A549 (cell line): ENCODE measurements at regions not wholly inside any gene's neighbourhood (a gene's known extent, or its start where the extent isn't known, plus 50 kb on each side); places are given as distances from the start of the nearest gene placed in this dataset.

Experiments used
- ATAC-seq, 2 experiments: fragments of 200-7000 bp in 1 of 2; fragments of >200 bp in 1 of 2; cut with Nextera tagmentation in 1 of 2; cut with Tn5 transposase in 1 of 2; 3 replicates each; pipeline versions ENCODE4 v1.8.0 to v1.9.1; 2018 to 2020; ENCODE audit warnings: mild to moderate bottlenecking in 1 of 2, moderate library complexity in 1 of 2
- CTCF ChIA-PET: fragments of 300-600 bp; sonication (Branson Sonifier 250); formaldehyde crosslinking; extraction: SDS; loops from one replicate; lab custom pipeline; 2021; ENCODE audit warnings: antibody characterized with exemption, inconsistent platforms; lab: Yijun Ruan, JAX
- POLR2A ChIA-PET: fragments of 350-600 bp; formaldehyde crosslinking; extraction: SDS; loops from one replicate; lab custom pipeline; 2021; ENCODE audit warnings: antibody characterized with exemption, inconsistent platforms; lab: Yijun Ruan, JAX
- DNase-seq, 2 experiments: peaks; one replicate each; pipeline versions ENCODE4 v3.0.0 to v3.0.0-alpha.2; 2011 to 2016; ENCODE audit warnings: low read depth in 1 of 2, low spot score in 1 of 2
- FAIRE-seq: peaks from 2 replicates; lab custom pipeline; 2011; peaks lifted over from hg19 to GRCh38; lab: Jason Lieb, UNC
- H3K27ac ChIP-seq, 2 experiments: fragments of >200 bp; sonication (Bioruptor Twin); formaldehyde crosslinking; 3 replicates each; pipeline ENCODE4 v1.5.1; 2016 to 2017
- H3K4me1 ChIP-seq: fragments of >200 bp; sonication (Bioruptor Twin); formaldehyde crosslinking; 3 replicates; pipeline ENCODE4 v1.6.1; 2016
- H3K4me2 ChIP-seq: fragments of >200 bp; sonication (Bioruptor Twin); formaldehyde crosslinking; 3 replicates; pipeline ENCODE4 v1.6.1; 2016
- H3K4me3 ChIP-seq: fragments of >200 bp; sonication (Bioruptor Twin); formaldehyde crosslinking; 3 replicates; pipeline ENCODE4 v1.5.1; 2016
- H3K9me3 ChIP-seq: fragments of >200 bp; sonication (Bioruptor Twin); formaldehyde crosslinking; 3 replicates; pipeline ENCODE4 v1.6.1; 2016
- BHLHE40 ChIP-seq: IDR thresholded peaks from 2 replicates; pipeline ENCODE4 v1.6.1; 2012; ENCODE audit warnings: low read depth, low read length, inconsistent platforms
- CEBPB ChIP-seq, 2 experiments: fragments of >200 bp in 1 of 2; sonication (Bioruptor Twin) in 1 of 2; formaldehyde crosslinking in 1 of 2; IDR thresholded peaks; 2 replicates each; pipeline ENCODE4 v1.6.1; 2012 to 2016
- CHD4 ChIP-seq: fragments of 200-600 bp; sonication (generic); IDR thresholded peaks from 2 replicates; pipeline ENCODE4 v1.6.1; 2016; ENCODE audit warnings: antibody characterized with exemption, mild to moderate bottlenecking, borderline replicate concordance
- CTCF ChIP-seq: fragments of >200 bp; sonication (Bioruptor Twin); formaldehyde crosslinking; IDR thresholded peaks from 3 replicates; pipeline ENCODE4 v1.5.1; 2016
- EHMT2 ChIP-seq: fragments of 200-600 bp; sonication (generic); IDR thresholded peaks from 2 replicates; pipeline ENCODE4 v1.6.1; 2016; ENCODE audit warnings: antibody characterized with exemption, low read depth, mild to moderate bottlenecking, moderate library complexity
- ELK1 ChIP-seq: fragments of 150-350 bp; IDR thresholded peaks from 2 replicates; pipeline ENCODE4 v1.6.1; 2014; ENCODE audit warnings: low read depth, mild to moderate bottlenecking, low read length
- ESRRA ChIP-seq: fragments of 150-350 bp; IDR thresholded peaks from 2 replicates; pipeline ENCODE4 v1.6.1; 2014; ENCODE audit warnings: mild to moderate bottlenecking, low read length, borderline replicate concordance
- FOSL2 ChIP-seq, 2 experiments: fragments of 450-650 bp in 1 of 2; fragments of >200 bp in 1 of 2; sonication (Bioruptor Twin) in 1 of 2; formaldehyde crosslinking; IDR thresholded peaks; 2 replicates each; pipeline versions ENCODE4 v1.5.0 to v1.6.1; 2016 to 2020; ENCODE audit warnings: mild to moderate bottlenecking in 1 of 2, moderate library complexity in 1 of 2
- FOXS1 ChIP-seq: fragments of 250-450 bp; sonication (Bioruptor Pico); IDR thresholded peaks from 2 replicates; pipeline ENCODE4 v1.5.0; 2020; ENCODE audit warnings: mild to moderate bottlenecking, moderate library complexity
- HOXB13 ChIP-seq: fragments of 250-450 bp; sonication (Bioruptor Pico); IDR thresholded peaks from 2 replicates; pipeline ENCODE4 v1.5.0; 2020; ENCODE audit warnings: low read depth, mild to moderate bottlenecking, moderate library complexity
- KDM5A ChIP-seq: fragments of 200-600 bp; sonication (generic); IDR thresholded peaks from 2 replicates; pipeline ENCODE4 v1.6.1; 2016; ENCODE audit warnings: antibody characterized with exemption, mild to moderate bottlenecking
- MYC ChIP-seq: IDR thresholded peaks from 2 replicates; pipeline ENCODE4 v1.6.1; 2012; ENCODE audit warnings: mild to moderate bottlenecking, inconsistent platforms, low read length, improper control_type of control experiment, borderline replicate concordance
- NFE2L2 ChIP-seq: fragments of 150-350 bp; conservative IDR thresholded peaks from 2 replicates; pipeline ENCODE4 v1.6.1; 2014; ENCODE audit warnings: low read length
- POLR2A ChIP-seq: IDR thresholded peaks from 2 replicates; pipeline ENCODE4 v1.6.1; 2012; ENCODE audit warnings: mild to moderate bottlenecking, low read length
- POLR2AphosphoS2 ChIP-seq: conservative IDR thresholded peaks from 2 replicates; pipeline ENCODE4 v1.6.1; 2012; ENCODE audit warnings: low read length, improper control_type of control experiment, inconsistent platforms
- REST ChIP-seq: fragments of 200-600 bp; sonication (generic); IDR thresholded peaks from 2 replicates; pipeline ENCODE4 v1.6.1; 2016; ENCODE audit warnings: antibody characterized with exemption, mild to moderate bottlenecking, moderate library complexity
- TP53 ChIP-seq: fragments of 250-450 bp; sonication (Bioruptor Pico); IDR thresholded peaks from 2 replicates; pipeline ENCODE4 v1.5.0; 2021; ENCODE audit warnings: mild to moderate bottlenecking, moderate library complexity
- ZFP36 ChIP-seq: fragments of 450-650 bp; IDR thresholded peaks from 2 replicates; pipeline ENCODE4 v1.6.1; 2014; ENCODE audit warnings: borderline replicate concordance; ENCODE audit not compliant: partially characterized antibody
- ZNF302 ChIP-seq: fragments of 250-450 bp; sonication (Bioruptor Pico); IDR thresholded peaks from 2 replicates; pipeline ENCODE4 v1.9.0; 2021; ENCODE audit warnings: inconsistent platforms, mild to moderate bottlenecking, moderate library complexity
- ZSCAN20 ChIP-seq: fragments of 250-450 bp; sonication (Bioruptor Pico); IDR thresholded peaks from 2 replicates; pipeline ENCODE4 v1.8.0; 2022; ENCODE audit warnings: mild to moderate bottlenecking, moderate library complexity
- WGBS: methylation state at CpG from one replicate; pipeline ENCODE4 v1.1.6; 2017; ENCODE audit errors: missing lambda C conversion rate; 5-methylcytosine and 5-hydroxymethylcytosine counted together

GRCh38 chr13:85564598-85564997, 234.6 kb downstream of the SLITRK6 start:
- H3K4me2 ChIP-seq, result no peak overlapping the region
- CTCF ChIA-PET, result no interaction called here
- FAIRE-seq, result no peak
- no peaks in the 10 kb centered on the region for H3K4me1 ChIP-seq
- TF ChIP-seq EHMT2 (no peak), FOXS1 (no peak), MYC (no peak), CTCF (no peak), ZSCAN20 (CRISPR knock-in tag) (no peak), NFE2L2 (no peak), FOSL2 (IDR thresholded peaks at IDR 0.05) (no peak), FOSL2 (CRISPR knock-in tag; IDR thresholded peaks at IDR 0.05) (no peak), ZNF302 (CRISPR knock-in tag) (no peak), TP53 (CRISPR knock-in tag) (no peak), ESRRA (no peak), CHD4 (no peak), BHLHE40 (no peak), POLR2AphosphoS2 (no peak), KDM5A (no peak), ZFP36 (no peak), HOXB13 (CRISPR knock-in tag) (no peak), POLR2A (no peak)
- TF ChIP-seq, all 56 proteins: peak for 0
- no peak for ATAC-seq
- Histone ChIP-seq H3K9me3 (no peaks in the 10 kb centered on the region), H3K27ac (no peak overlapping the region), H3K4me3 (no peak overlapping the region)
- no peak for DNase-seq
- WGBS, result 75% methylated on average over 1 of the region's 1 CpG
- POLR2A ChIA-PET, result no interaction called here

- ATAC-seq, result no peak
- Histone ChIP-seq H3K9me3 (no peaks in the 10 kb centered on the region), H3K4me1 (no peaks in the 10 kb centered on the region), H3K4me3 (no peak overlapping the region), H3K27ac (no peak overlapping the region), H3K4me2 (no peak overlapping the region)
- no peak for TF ChIP-seq CEBPB (IDR thresholded peaks at IDR 0.05)
- TF ChIP-seq POLR2AphosphoS2, result no peak
- no peak for TF ChIP-seq ELK1
- no peak for TF ChIP-seq REST
- no peak for DNase-seq
- 92% methylated on average over 6 of the region's 6 CpGs for WGBS
- POLR2A ChIA-PET, result no interaction called here
- CTCF ChIA-PET, result no interaction called here
- no peak for FAIRE-seq
Observed at GRCh38 chr13:85562282-85562681, 236.9 kb downstream of the SLITRK6 start.
